Activated naive CD4-positive, alpha-beta T cell (primary cell): ENCODE measurements at regions not wholly inside any gene's neighbourhood (a gene's known extent, or its start where the extent isn't known, plus 50 kb on each side); places are given as distances from the start of the nearest gene placed in this dataset.

ENCODE experiments used
- DNase-seq, 4 experiments: peaks; one replicate each; lab custom pipeline; 2025; lab: John Stamatoyannopoulos, UW

GRCh38 chr13:22311734-22312404, 641.0 kb downstream of the FGF9 start:
- DNase-seq = no peak

GRCh38 chr13:22312405-22312803, 641.5 kb downstream of the FGF9 start:
- DNase-seq = no peak

GRCh38 chr13:22316494-22317025, 645.7 kb downstream of the FGF9 start:
- no peak for DNase-seq

GRCh38 chr13:22320991-22321390, 650.1 kb downstream of the FGF9 start:
- DNase-seq = no peak

- no peak for DNase-seq
These were observed 654.9 kb downstream of the FGF9 start for GRCh38 chr13:22325761-22326160.

- DNase-seq = no peak
These were observed 661.5 kb downstream of the FGF9 start for GRCh38 chr13:22332416-22332815.

GRCh38 chr13:22336460-22336859, 665.6 kb downstream of the FGF9 start:
- no peak for DNase-seq

- no peak for DNase-seq
These were observed 686.3 kb downstream of the FGF9 start for GRCh38 chr13:22357132-22357531.

- DNase-seq = no peak
These were observed 698.2 kb downstream of the FGF9 start for GRCh38 chr13:22369090-22369489.

- DNase-seq = no peak
These were observed 699.0 kb downstream of the FGF9 start for GRCh38 chr13:22369840-22370239.

- no peak for DNase-seq
These were observed 701.4 kb downstream of the FGF9 start for GRCh38 chr13:22372261-22372660.

- DNase-seq = no peak
These were observed 704.3 kb downstream of the FGF9 start for GRCh38 chr13:22375151-22375550.

- DNase-seq = no peak
These were observed 717.0 kb downstream of the FGF9 start for GRCh38 chr13:22387899-22388298.

- DNase-seq = no peak
These were observed 729.0 kb downstream of the FGF9 start for GRCh38 chr13:22399801-22400420.

GRCh38 chr13:22402682-22403081, 731.8 kb downstream of the FGF9 start:
- no peak for DNase-seq

GRCh38 chr13:22403144-22403543, 732.3 kb downstream of the FGF9 start:
- no peak for DNase-seq

GRCh38 chr13:22405891-22406290, 735.0 kb downstream of the FGF9 start:
- no peak for DNase-seq

- no peak for DNase-seq
These were observed 741.6 kb downstream of the FGF9 start for GRCh38 chr13:22412452-22412851.

GRCh38 chr13:22422023-22422422, 751.1 kb downstream of the FGF9 start:
- no peak for DNase-seq

GRCh38 chr13:22422712-22423111, 751.8 kb downstream of the FGF9 start:
- DNase-seq = no peak

GRCh38 chr13:22423261-22423660, 752.4 kb downstream of the FGF9 start:
- DNase-seq = no peak

GRCh38 chr13:22425087-22425486, 754.2 kb downstream of the FGF9 start:
- no peak for DNase-seq

GRCh38 chr13:22427066-22427465, 753.7 kb upstream of the SGCG start:
- no peak for DNase-seq

GRCh38 chr13:22427783-22428182, 753.0 kb upstream of the SGCG start:
- no peak for DNase-seq
